ENCODE measurements at regions not wholly inside any gene's neighbourhood (a gene's known extent, or its start where the extent isn't known, plus 50 kb on each side); places are given as distances from the start of the nearest gene placed in this dataset.

- Histone ChIP-seq H3K4me1 (no peaks in the 10 kb centered on the region), H3K27me3 (peaks cover 0 to 8% (median 0%) of the 10 kb centered on the region in 3 donors), H3K36me3 (no peaks in the 10 kb centered on the region), H3K9me3 (no peaks in the 10 kb centered on the region), H3K27ac (no peak overlapping the region), H3K4me3 (no peak overlapping the region)
- DNase-seq (no peak), ATAC-seq (no peak)
- intact Hi-C loops (cut with DNase I; ENCODE audit: low total_unique reads) (no loop called here), in situ Hi-C loops (cut with MboI; ENCODE audit: low sequenced_read_pairs in 4 of 4) (no loop called here)
- no peak for TF ChIP-seq CTCF (IDR thresholded peaks at IDR 0.05 in 4 of 5, conservative IDR thresholded peaks at IDR 0.05 in 1 of 5)
- no peak for TF ChIP-seq POLR2A (IDR thresholded peaks at IDR 0.05)
These were observed 79.2 kb downstream of the ASB1 start for GRCh38 chr2:238505892-238506280.

GRCh38 chr2:238506371-238507068 is 79.8 kb downstream of the ASB1 start:
- Histone ChIP-seq H3K4me1 (no peaks in the 10 kb centered on the region), H3K36me3 (no peaks in the 10 kb centered on the region), H3K27ac (no peak overlapping the region), H3K27me3 (peaks cover 0 to 8% (median 0%) of the 10 kb centered on the region in 3 donors), H3K4me3 (no peak overlapping the region), H3K9me3 (no peaks in the 10 kb centered on the region)
- no peak for DNase-seq
- in situ Hi-C loops (cut with MboI; ENCODE audit: low sequenced_read_pairs in 4 of 4) = no loop called here
- intact Hi-C loops (cut with DNase I; ENCODE audit: low total_unique reads) = no loop called here
- no peak for TF ChIP-seq POLR2A (IDR thresholded peaks at IDR 0.05)
- no peak for TF ChIP-seq CTCF (IDR thresholded peaks at IDR 0.05 in 4 of 5, conservative IDR thresholded peaks at IDR 0.05 in 1 of 5)
- no peak for ATAC-seq

GRCh38 chr2:238507836-238508235 is 81.1 kb downstream of the ASB1 start:
- no peak overlapping the region for H3K27ac ChIP-seq
- intact Hi-C loops (cut with DNase I; ENCODE audit: low total_unique reads) (no loop called here), in situ Hi-C loops (cut with MboI; ENCODE audit: low sequenced_read_pairs in 4 of 4) (no loop called here)
- TF ChIP-seq POLR2A (IDR thresholded peaks at IDR 0.05) (no peak), CTCF (IDR thresholded peaks at IDR 0.05 in 4 of 5, conservative IDR thresholded peaks at IDR 0.05 in 1 of 5) (no peak)
- no peaks in the 10 kb centered on the region for H3K36me3 ChIP-seq
- no peak for ATAC-seq
- H3K4me3 ChIP-seq = no peak overlapping the region
- peaks cover 0 to 8% (median 0%) of the 10 kb centered on the region in 3 donors for H3K27me3 ChIP-seq
- no peaks in the 10 kb centered on the region for H3K4me1 ChIP-seq
- H3K9me3 ChIP-seq = no peaks in the 10 kb centered on the region
- no peak for DNase-seq

GRCh38 chr2:238509151-238509835 is 82.6 kb downstream of the ASB1 start:
- in situ Hi-C loops (cut with MboI; ENCODE audit: low sequenced_read_pairs in 4 of 4) (no loop called here), intact Hi-C loops (cut with DNase I; ENCODE audit: low total_unique reads) (no loop called here)
- Histone ChIP-seq H3K27me3 (peaks cover 0 to 8% (median 0%) of the 10 kb centered on the region in 3 donors), H3K9me3 (no peaks in the 10 kb centered on the region), H3K4me1 (no peaks in the 10 kb centered on the region), H3K4me3 (no peak overlapping the region), H3K27ac (no peak overlapping the region), H3K36me3 (no peaks in the 10 kb centered on the region)
- TF ChIP-seq POLR2A (IDR thresholded peaks at IDR 0.05) (no peak), CTCF (IDR thresholded peaks at IDR 0.05 in 4 of 5, conservative IDR thresholded peaks at IDR 0.05 in 1 of 5) (no peak)
- no peak for DNase-seq
- no peak for ATAC-seq
